ENCODE measurements at regions not wholly inside any gene's neighbourhood (a gene's known extent, or its start where the extent isn't known, plus 50 kb on each side); places are given as distances from the start of the nearest gene placed in this dataset.

DNA sequence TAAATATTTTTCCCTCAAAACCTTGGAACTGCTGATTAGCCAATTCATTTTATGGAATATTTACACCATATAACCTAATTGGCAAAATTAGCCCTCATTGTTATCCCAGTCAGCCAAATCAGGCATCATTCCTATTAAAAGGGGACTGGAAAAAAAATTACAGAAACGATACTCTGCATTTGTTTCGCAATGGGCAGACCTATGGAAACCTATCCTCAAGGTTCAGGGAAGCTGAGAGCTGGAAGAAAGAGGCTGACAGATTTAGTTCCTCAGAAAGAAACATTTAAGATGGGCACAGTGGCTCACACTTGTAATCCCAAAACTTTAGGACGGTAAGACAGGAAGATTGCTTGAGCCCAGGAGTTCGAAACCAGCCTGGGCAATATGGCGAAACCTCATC lies 85.6 kb upstream of the RPH3AL start:
- no peak overlapping the region for H3K14ac ChIP-seq (ENCODE audit: insufficient read depth, low read length)
- no peak overlapping the region for H2BK5ac ChIP-seq (ENCODE audit: insufficient read length, low read length)
- H3K4me1 ChIP-seq (ENCODE audit: insufficient read depth, low read length), result no peaks in the 10 kb centered on the region
- no CpG with 5 or more reads among the region's 5 CpGs for WGBS (ENCODE audit: extremely low coverage, insufficient read length, low lambda C conversion rate)
- no peaks in the 10 kb centered on the region for H3K79me1 ChIP-seq (ENCODE audit: insufficient read depth, low read depth, low read length, poor library complexity, severe bottlenecking)
- H3K18ac ChIP-seq (ENCODE audit: insufficient read length, low read depth, low read length), result no peak overlapping the region
- no peak overlapping the region for H3K4me2 ChIP-seq (ENCODE audit: insufficient read depth, insufficient read length, low read length)
- no peak overlapping the region for H4K5ac ChIP-seq (ENCODE audit: insufficient read length, low read depth, low read length)
- no peak overlapping the region for H3K4ac ChIP-seq (ENCODE audit: low read depth, low read length)
- no peak for DNase-seq
- H2BK15ac ChIP-seq (ENCODE audit: low read depth, low read length), result no peak overlapping the region
- H4K8ac ChIP-seq (replicated peaks; ENCODE audit: insufficient read length, low read depth, low read length), result no peak overlapping the region
- no peak overlapping the region for H4K91ac ChIP-seq (ENCODE audit: insufficient read length, low read depth, low read length)
- H3K9me3 ChIP-seq (ENCODE audit: control insufficient read depth, low read depth, low read length), result peaks cover 5% of the 10 kb centered on the region
- Mint-ChIP-seq H3K27me3 (ENCODE audit: low read depth) (no peaks in the 10 kb centered on the region; the same call in 1 of the 2 replicates), H3K27ac (no peak overlapping the region), H3K36me3 (ENCODE audit: insufficient read depth in 1 of 3, low read depth in 3 of 3) (peaks cover 5 to 14% (median 14%) of the 10 kb centered on the region in 3 experiments; a peak in 6 of 7 replicates), H3K4me1 (no peaks in the 10 kb centered on the region), H3K4me3 (no peak overlapping the region), H3K9me3 (peaks cover 19 to 23% of the 10 kb centered on the region in 2 experiments)
- H3K79me2 ChIP-seq (ENCODE audit: insufficient read depth, low read length), result no peaks in the 10 kb centered on the region
- H3K9ac ChIP-seq (ENCODE audit: extremely low read depth, insufficient read length, low read length), result no peak overlapping the region
- H2BK20ac ChIP-seq (ENCODE audit: low read depth, low read length, poor library complexity, severe bottlenecking), result no peak overlapping the region
- no peak overlapping the region for H3K23ac ChIP-seq (ENCODE audit: insufficient read length, low read depth, low read length)
- H3K27ac ChIP-seq (ENCODE audit: insufficient read length, low read depth, low read length), result no peak overlapping the region
- no peaks in the 10 kb centered on the region for H3K23me2 ChIP-seq (ENCODE audit: insufficient read length, low read depth, low read length, poor library complexity, severe bottlenecking)
- H2BK120ac ChIP-seq (ENCODE audit: low read depth, low read length, poor library complexity, severe bottlenecking), result no peak overlapping the region
- no peak overlapping the region for H3T11ph ChIP-seq (ENCODE audit: low read length)
- H2AK5ac ChIP-seq (ENCODE audit: insufficient read length, low read length), result no peak overlapping the region
- H3K56ac ChIP-seq (ENCODE audit: insufficient read length, low read depth, low read length), result no peak overlapping the region
- H4K20me1 ChIP-seq (ENCODE audit: control insufficient read depth, insufficient read depth, insufficient read length), result no peaks in the 10 kb centered on the region
- H2BK12ac ChIP-seq (ENCODE audit: insufficient read length, low read depth, low read length), result no peak overlapping the region
- TF ChIP-seq, protein P1, sequence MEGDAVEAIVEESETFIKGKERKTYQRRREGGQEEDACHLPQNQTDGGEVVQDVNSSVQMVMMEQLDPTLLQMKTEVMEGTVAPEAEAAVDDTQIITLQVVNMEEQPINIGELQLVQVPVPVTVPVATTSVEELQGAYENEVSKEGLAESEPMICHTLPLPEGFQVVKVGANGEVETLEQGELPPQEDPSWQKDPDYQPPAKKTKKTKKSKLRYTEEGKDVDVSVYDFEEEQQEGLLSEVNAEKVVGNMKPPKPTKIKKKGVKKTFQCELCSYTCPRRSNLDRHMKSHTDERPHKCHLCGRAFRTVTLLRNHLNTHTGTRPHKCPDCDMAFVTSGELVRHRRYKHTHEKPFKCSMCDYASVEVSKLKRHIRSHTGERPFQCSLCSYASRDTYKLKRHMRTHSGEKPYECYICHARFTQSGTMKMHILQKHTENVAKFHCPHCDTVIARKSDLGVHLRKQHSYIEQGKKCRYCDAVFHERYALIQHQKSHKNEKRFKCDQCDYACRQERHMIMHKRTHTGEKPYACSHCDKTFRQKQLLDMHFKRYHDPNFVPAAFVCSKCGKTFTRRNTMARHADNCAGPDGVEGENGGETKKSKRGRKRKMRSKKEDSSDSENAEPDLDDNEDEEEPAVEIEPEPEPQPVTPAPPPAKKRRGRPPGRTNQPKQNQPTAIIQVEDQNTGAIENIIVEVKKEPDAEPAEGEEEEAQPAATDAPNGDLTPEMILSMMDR (conservative IDR thresholded peaks at IDR 0.05), result no peak
- H2AFZ ChIP-seq (ENCODE audit: low read length), result no peak overlapping the region
- no peaks in the 10 kb centered on the region for H3K27me3 ChIP-seq (ENCODE audit: insufficient read depth, low read length)

Measured in H9 (cell line).